Prostate gland (tissue), 2 donors: ENCODE measurements at regions not wholly inside any gene's neighbourhood (a gene's known extent, or its start where the extent isn't known, plus 50 kb on each side); places are given as distances from the start of the nearest gene placed in this dataset.

Source experiments
- DNase-seq: peaks from one replicate; pipeline ENCODE4 v3.0.0-alpha.2; 2019; ENCODE audit warnings: low spot score
- H3K27ac ChIP-seq, 2 donors: fragments of 200-600 bp; sonication (generic); 2 replicates each; pipeline ENCODE4 v1.5.1; 2017 to 2019
- H3K27me3 ChIP-seq: fragments of 200-600 bp; sonication (generic); replicated peaks from 2 replicates; pipeline ENCODE4 v1.5.1; 2019; ENCODE audit not compliant: insufficient read depth
- H3K36me3 ChIP-seq, 2 donors: fragments of 200-600 bp; sonication (generic); 1 replicate in 1 of 2; 2 replicates in 1 of 2; pipeline versions ENCODE4 v1.5.1 to v1.8.1; 2017 to 2019
- H3K4me1 ChIP-seq: fragments of 200-600 bp; sonication (generic); replicated peaks from 2 replicates; pipeline ENCODE4 v1.5.1; 2019
- H3K4me3 ChIP-seq, 2 donors: fragments of 200-600 bp; sonication (generic); 2 replicates each; pipeline ENCODE4 v1.5.1; 2017 to 2019
- H3K9me3 ChIP-seq: fragments of 200-600 bp; sonication (generic); 2 replicates; pipeline ENCODE4 v1.5.1; 2017
- POLR2A ChIP-seq: fragments of 450-650 bp; IDR thresholded peaks from one replicate; pipeline ENCODE4 v1.6.1; 2016; ENCODE audit warnings: antibody characterized with exemption, mild to moderate bottlenecking
- POLR2AphosphoS5 ChIP-seq: sonication (generic); formaldehyde crosslinking; IDR thresholded peaks from one replicate; pipeline ENCODE4 v1.6.1; 2017; ENCODE audit warnings: antibody characterized with exemption
- WGBS: methylation state at CpG from one replicate; pipeline ENCODE4 v1.1.5; 2018; 5-methylcytosine and 5-hydroxymethylcytosine counted together
- intact Hi-C: fragments of 100-400 bp; cut with DNase I; formaldehyde crosslinking; loops from one replicate; pipeline ENCODE4 v1.14.2; 2022
- TF ChIP-seq, protein P1 (sequence below), 4 experiments: fragments of 200-600 bp in 2 of 4; fragments of 450-650 bp in 2 of 4; sonication (generic) in 2 of 4; IDR thresholded peaks; 1 replicate in 3 of 4; 2 replicates in 1 of 4; pipeline ENCODE4 v1.5.1; 2016 to 2019; ENCODE audit warnings: antibody characterized with exemption in 4 of 4, mild to moderate bottlenecking in 2 of 4, moderate library complexity in 2 of 4

DNA sequence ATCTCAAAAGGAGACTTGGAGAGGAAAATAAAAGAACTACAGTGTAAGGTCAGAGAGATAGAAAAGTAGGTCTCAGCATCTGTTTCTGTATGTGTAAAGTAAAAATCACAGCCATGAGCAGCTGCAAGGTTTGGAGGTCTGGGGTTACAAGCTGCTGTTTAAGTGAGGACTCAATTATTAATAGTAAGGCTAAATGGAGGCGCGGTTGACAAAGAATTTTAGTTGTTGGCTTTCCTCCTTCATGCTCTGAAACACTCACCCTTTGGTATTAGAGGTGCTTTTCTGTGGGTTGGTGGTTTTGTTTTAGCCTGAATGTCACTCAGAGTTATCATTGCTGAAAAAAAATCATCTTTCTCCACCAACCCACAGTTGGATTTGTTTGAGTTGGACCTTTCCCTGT, 59.8 kb upstream of the HAO2 start:
- TF ChIP-seq POLR2A (no peak), POLR2AphosphoS5 (no peak)
- TF ChIP-seq, protein P1, sequence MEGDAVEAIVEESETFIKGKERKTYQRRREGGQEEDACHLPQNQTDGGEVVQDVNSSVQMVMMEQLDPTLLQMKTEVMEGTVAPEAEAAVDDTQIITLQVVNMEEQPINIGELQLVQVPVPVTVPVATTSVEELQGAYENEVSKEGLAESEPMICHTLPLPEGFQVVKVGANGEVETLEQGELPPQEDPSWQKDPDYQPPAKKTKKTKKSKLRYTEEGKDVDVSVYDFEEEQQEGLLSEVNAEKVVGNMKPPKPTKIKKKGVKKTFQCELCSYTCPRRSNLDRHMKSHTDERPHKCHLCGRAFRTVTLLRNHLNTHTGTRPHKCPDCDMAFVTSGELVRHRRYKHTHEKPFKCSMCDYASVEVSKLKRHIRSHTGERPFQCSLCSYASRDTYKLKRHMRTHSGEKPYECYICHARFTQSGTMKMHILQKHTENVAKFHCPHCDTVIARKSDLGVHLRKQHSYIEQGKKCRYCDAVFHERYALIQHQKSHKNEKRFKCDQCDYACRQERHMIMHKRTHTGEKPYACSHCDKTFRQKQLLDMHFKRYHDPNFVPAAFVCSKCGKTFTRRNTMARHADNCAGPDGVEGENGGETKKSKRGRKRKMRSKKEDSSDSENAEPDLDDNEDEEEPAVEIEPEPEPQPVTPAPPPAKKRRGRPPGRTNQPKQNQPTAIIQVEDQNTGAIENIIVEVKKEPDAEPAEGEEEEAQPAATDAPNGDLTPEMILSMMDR (IDR thresholded peaks at IDR 0.05): no peak
- 96% methylated on average over 2 of the region's 2 CpGs for WGBS
- DNase-seq: no peak
- no peaks in the 10 kb centered on the region for H3K4me1 ChIP-seq
- H3K36me3 ChIP-seq: no peaks in the 10 kb centered on the region
- H3K9me3 ChIP-seq: no peaks in the 10 kb centered on the region
- no peak overlapping the region for H3K27ac ChIP-seq
- H3K27me3 ChIP-seq: no peaks in the 10 kb centered on the region
- H3K4me3 ChIP-seq: no peak overlapping the region
- intact Hi-C loops: no loop called here

DNA sequence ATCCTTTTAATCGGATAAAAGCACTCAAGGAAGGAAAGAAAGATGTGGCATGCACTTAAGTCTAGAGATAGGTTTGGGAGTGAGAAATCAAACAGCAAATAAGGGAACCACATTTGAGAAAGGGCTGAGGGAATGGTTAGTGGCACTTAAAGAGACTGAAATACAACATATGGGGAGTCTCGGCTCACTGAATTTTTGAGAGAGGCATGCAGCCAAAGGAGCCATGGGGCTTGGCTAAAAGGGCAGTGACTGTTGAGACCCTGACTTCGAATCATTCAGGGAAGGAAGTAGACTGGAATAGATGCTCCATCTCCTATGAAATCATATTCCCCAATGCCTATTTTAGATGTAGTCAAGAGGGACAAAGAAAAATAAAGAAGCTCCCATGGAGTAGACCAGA, 58.3 kb upstream of the HAO2 start:
- DNase-seq: no peak
- Histone ChIP-seq H3K4me1 (no peaks in the 10 kb centered on the region), H3K4me3 (no peak overlapping the region), H3K9me3 (no peaks in the 10 kb centered on the region), H3K27ac (no peak overlapping the region), H3K36me3 (no peaks in the 10 kb centered on the region), H3K27me3 (no peaks in the 10 kb centered on the region)
- TF ChIP-seq POLR2AphosphoS5: no peak
- TF ChIP-seq POLR2A: no peak
- TF ChIP-seq, protein P1 (IDR thresholded peaks at IDR 0.05): no peak
- 47% methylated on average over 3 of the region's 3 CpGs for WGBS
- intact Hi-C loops: no loop called here

DNA sequence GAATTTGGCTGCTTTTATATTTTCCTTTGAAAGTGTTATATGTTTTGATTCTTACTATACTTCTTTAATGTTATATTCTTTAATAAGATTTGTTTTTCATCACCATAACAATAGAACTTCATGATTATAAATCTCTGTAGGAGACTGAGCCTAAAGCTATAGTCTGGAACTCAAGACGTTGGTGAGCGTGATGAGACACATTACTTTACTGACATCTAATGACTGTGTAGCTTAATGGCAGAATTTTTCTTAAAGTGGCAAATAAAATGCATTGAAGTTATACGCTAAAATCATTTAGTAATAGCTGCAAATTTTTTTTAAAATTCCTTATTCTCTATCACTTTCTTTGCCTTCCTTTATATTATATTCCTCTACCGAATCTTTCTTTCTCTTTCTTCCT, 56.1 kb upstream of the HAO2 start:
- intact Hi-C loops: no loop called here
- Histone ChIP-seq H3K36me3 (no peaks in the 10 kb centered on the region), H3K9me3 (no peaks in the 10 kb centered on the region), H3K4me1 (no peaks in the 10 kb centered on the region), H3K27me3 (no peaks in the 10 kb centered on the region), H3K27ac (no peak overlapping the region), H3K4me3 (no peak overlapping the region)
- DNase-seq: no peak
- no peak for TF ChIP-seq POLR2A
- no peak for TF ChIP-seq POLR2AphosphoS5
- TF ChIP-seq, protein P1 (IDR thresholded peaks at IDR 0.05): no peak
- WGBS: 76% methylated on average over 4 of the region's 4 CpGs

DNA sequence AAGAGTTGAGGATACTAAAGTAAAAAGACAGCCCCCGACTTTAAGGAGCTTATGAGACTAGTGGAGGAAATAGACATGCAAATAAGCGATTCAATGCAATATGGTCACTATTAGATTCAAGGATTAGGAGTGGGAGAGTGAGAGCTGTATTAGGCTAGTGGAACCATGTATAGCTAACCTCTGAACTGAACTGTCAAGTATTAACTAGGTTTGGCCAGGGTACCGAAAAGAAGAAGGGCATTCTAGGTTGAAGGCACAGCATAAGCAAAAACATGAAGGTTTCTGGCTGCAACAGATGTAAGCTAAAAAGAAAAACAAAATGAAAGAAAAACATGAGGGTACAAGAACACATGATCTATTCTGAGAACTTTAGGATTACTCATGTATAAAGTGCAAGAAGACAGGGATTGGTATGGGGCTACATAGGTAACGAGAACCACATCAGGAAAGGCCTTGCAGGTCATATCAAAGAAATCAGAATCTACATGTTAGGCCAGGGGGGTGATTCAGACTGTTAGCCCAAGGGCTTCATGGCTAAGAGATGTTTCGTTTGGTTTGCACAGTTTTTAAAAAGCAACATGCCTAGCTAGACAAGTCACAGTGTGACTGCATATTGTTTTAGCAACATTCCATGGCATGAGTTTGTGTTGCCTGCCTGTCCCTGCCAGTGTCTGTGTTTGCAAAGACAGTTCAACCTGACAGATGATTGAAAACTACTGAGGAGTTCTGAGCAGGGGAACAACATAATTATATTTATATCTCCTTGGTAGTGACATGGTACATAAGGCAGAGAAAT, 54.4 kb upstream of the HAO2 start:
- intact Hi-C loops: no loop called here
- TF ChIP-seq, protein P1 (IDR thresholded peaks at IDR 0.05): no peak
- no peak for TF ChIP-seq POLR2AphosphoS5
- no peak for TF ChIP-seq POLR2A
- DNase-seq: no peak
- Histone ChIP-seq H3K4me3 (no peak overlapping the region), H3K36me3 (no peaks in the 10 kb centered on the region), H3K27ac (no peak overlapping the region), H3K9me3 (no peaks in the 10 kb centered on the region), H3K27me3 (no peaks in the 10 kb centered on the region), H3K4me1 (no peaks in the 10 kb centered on the region)
- 82% methylated on average over 5 of the region's 5 CpGs for WGBS

DNA sequence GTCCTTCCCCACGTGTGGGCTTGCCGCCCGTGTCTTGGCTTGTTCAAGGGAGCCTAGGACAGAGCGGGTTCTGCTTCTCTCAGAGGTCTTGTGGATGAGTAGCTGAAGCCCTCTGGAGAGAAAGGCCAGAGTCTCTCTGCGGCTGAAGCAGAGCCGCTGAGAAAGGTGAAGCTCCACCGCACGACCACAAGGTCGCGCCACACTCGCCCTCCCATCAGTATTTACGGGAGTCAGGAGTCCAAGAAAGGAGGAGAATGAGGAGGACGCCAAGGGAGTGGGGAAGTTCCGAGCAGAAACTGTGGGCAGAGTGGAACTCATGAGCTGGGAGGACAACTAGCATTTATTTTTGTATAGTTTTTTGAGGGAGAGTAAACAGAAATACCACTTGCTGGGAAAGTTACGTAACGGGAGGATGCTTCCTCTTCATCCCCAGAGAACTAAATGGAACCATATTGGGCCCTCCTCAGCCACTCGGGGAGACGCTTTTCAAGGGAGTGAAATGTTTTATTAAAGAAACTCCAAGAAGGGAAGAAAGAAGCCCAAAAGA, 51.6 kb upstream of the HAO2 start:
- Histone ChIP-seq H3K27me3 (no peaks in the 10 kb centered on the region), H3K9me3 (no peaks in the 10 kb centered on the region), H3K4me1 (no peaks in the 10 kb centered on the region), H3K4me3 (no peak overlapping the region), H3K36me3 (no peaks in the 10 kb centered on the region), H3K27ac (no peak overlapping the region)
- DNase-seq: no peak
- intact Hi-C loops: no loop called here
- WGBS: 88% methylated on average over 18 of the region's 18 CpGs
- TF ChIP-seq POLR2AphosphoS5 (no peak), POLR2A (no peak)
- TF ChIP-seq, protein P1 (IDR thresholded peaks at IDR 0.05): no peak
